HG03521 (cell line): ENCODE measurements at regions not wholly inside any gene's neighbourhood (a gene's known extent, or its start where the extent isn't known, plus 50 kb on each side); places are given as distances from the start of the nearest gene placed in this dataset.
"Not testable (repeated sequence)": the region's sequence is repeated elsewhere in the genome, so short reads cannot be mapped to it uniquely, and the experiment has no call there.

Experiments used
- ATAC-seq: cut with Tn5 transposase; IDR thresholded peaks from one replicate; pipeline ENCODE4 v1.9.1; 2021; ENCODE audit warnings: mild to moderate bottlenecking, moderate library complexity; ENCODE audit not compliant: unreplicated experiment

GRCh38 chr7:39824456-39825200 is 125.4 kb upstream of the CDK13 start:
- ATAC-seq = no peak

GRCh38 chr7:39825401-39825980 is 124.6 kb upstream of the CDK13 start:
- ATAC-seq = no peak

- ATAC-seq = no peak
These were observed 123.9 kb upstream of the CDK13 start for GRCh38 chr7:39826166-39826565.

- no peak for ATAC-seq
These were observed 122.5 kb upstream of the CDK13 start for GRCh38 chr7:39827571-39827970.

- ATAC-seq = no peak
These were observed 121.0 kb upstream of the CDK13 start for GRCh38 chr7:39829028-39829427.

- ATAC-seq = no peak
These were observed 117.5 kb upstream of the CDK13 start for GRCh38 chr7:39832519-39833085.

- ATAC-seq = peak; percentile 51
These were observed 116.8 kb upstream of the CDK13 start for GRCh38 chr7:39833180-39833799.

- ATAC-seq = not testable (repeated sequence)
These were observed 116.0 kb upstream of the CDK13 start for GRCh38 chr7:39833865-39834634.

- ATAC-seq = no peak
These were observed 111.7 kb upstream of the CDK13 start for GRCh38 chr7:39838326-39838725.

- no peak for ATAC-seq
These were observed 105.0 kb upstream of the CDK13 start for GRCh38 chr7:39845006-39845405.

GRCh38 chr7:39847227-39847626 is 102.8 kb upstream of the CDK13 start:
- ATAC-seq = no peak

GRCh38 chr7:39851466-39852045 is 98.5 kb upstream of the CDK13 start:
- ATAC-seq = no peak

GRCh38 chr7:39854616-39855324 is 95.3 kb upstream of the CDK13 start:
- peak; percentile 95 for ATAC-seq

GRCh38 chr7:39855325-39855674 is 94.8 kb upstream of the CDK13 start:
- no peak for ATAC-seq

- ATAC-seq = not testable (repeated sequence)
These were observed 86.3 kb upstream of the CDK13 start for GRCh38 chr7:39863675-39864322.

GRCh38 chr7:39869888-39870522 is 80.1 kb upstream of the CDK13 start:
- not testable (repeated sequence) for ATAC-seq

- not testable (repeated sequence) for ATAC-seq
These were observed 78.4 kb upstream of the CDK13 start for GRCh38 chr7:39871610-39872009.

- ATAC-seq = no peak
These were observed 69.5 kb upstream of the CDK13 start for GRCh38 chr7:39880556-39880955.

- ATAC-seq = no peak
These were observed 67.8 kb upstream of the CDK13 start for GRCh38 chr7:39882148-39882784.
